Gastroesophageal sphincter (tissue), 3 donors: ENCODE measurements at regions not wholly inside any gene's neighbourhood (a gene's known extent, or its start where the extent isn't known, plus 50 kb on each side); places are given as distances from the start of the nearest gene placed in this dataset.

Source experiments
- CTCF ChIP-seq, 4 experiments: fragments of 200-600 bp in 2 of 4; fragments of 450-650 bp in 2 of 4; sonication (generic) in 1 of 4; IDR thresholded peaks; one replicate each; pipeline ENCODE4 v1.5.1; 2017 to 2019; ENCODE audit warnings: antibody characterized with exemption in 4 of 4, mild to moderate bottlenecking in 2 of 4, moderate library complexity in 2 of 4
- EP300 ChIP-seq: sonication (generic); formaldehyde crosslinking; IDR thresholded peaks from one replicate; pipeline ENCODE4 v1.6.1; 2017; ENCODE audit warnings: antibody characterized with exemption, mild to moderate bottlenecking
- POLR2A ChIP-seq, 2 donors: fragments of 450-650 bp; IDR thresholded peaks; one replicate each; pipeline ENCODE4 v1.6.1; 2017; ENCODE audit warnings: antibody characterized with exemption in 2 of 2, mild to moderate bottlenecking in 2 of 2, moderate library complexity in 1 of 2
- POLR2AphosphoS5 ChIP-seq: sonication (generic); formaldehyde crosslinking; IDR thresholded peaks from one replicate; pipeline ENCODE4 v1.6.1; 2017; ENCODE audit warnings: antibody characterized with exemption

- TF ChIP-seq CTCF (IDR thresholded peaks at IDR 0.05) (no peak), POLR2AphosphoS5 (no peak), POLR2A (IDR thresholded peaks at IDR 0.05) (no peak), EP300 (no peak)
Measured at GRCh38 chr11:25655636-25656035, 676.3 kb upstream of the ANO3 start.
